ENCODE measurements at regions not wholly inside any gene's neighbourhood (a gene's known extent, or its start where the extent isn't known, plus 50 kb on each side); places are given as distances from the start of the nearest gene placed in this dataset.

GRCh38 chr13:99736541-99736940, 235.0 kb downstream of the ZIC5 start:
- TF ChIP-seq CTCF (IDR thresholded peaks at IDR 0.05) (no peak), POLR2A (IDR thresholded peaks at IDR 0.05) (no peak)

Data from Peyer's patch (tissue), 4 donors.